ENCODE measurements at regions not wholly inside any gene's neighbourhood (a gene's known extent, or its start where the extent isn't known, plus 50 kb on each side); places are given as distances from the start of the nearest gene placed in this dataset.

DNA sequence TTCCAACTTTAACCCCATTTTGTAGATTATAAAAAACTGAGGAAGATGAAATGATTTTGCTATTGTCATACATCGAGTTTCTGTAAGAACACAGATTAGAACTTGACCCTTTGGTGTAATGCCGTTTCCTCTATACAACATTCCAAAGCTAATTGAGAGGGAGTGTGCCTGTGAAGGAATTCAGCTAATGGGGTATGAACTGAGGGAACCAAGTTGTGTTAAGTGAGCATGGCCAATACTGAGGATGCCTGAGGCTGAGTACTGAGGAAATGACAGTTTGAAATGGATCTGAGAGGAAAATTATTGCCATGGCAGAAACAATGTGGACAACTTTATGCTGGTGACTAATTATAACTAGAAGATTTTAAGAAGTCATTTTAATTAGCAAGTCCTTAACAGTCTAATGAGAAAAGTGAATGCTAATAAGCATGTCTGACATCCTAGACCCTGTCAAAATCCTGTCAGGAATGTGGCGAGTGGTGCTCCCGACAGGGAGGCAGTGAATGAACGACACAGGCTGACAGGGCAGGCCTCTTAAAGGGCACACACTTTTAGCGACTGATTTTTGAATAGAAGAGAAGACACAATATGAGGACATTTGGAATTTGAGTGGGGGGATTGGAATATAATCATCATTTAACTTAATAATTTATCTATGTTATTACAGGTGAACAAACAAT, 262.5 kb downstream of the HLX start (continued):
- no peak for TF ChIP-seq BORCS8-MEF2B (CRISPR knock-in tag; IDR thresholded peaks at IDR 0.05)
- TF ChIP-seq GATAD2A (CRISPR knock-in tag; IDR thresholded peaks at IDR 0.05), result no peak
- TF ChIP-seq, protein P1, sequence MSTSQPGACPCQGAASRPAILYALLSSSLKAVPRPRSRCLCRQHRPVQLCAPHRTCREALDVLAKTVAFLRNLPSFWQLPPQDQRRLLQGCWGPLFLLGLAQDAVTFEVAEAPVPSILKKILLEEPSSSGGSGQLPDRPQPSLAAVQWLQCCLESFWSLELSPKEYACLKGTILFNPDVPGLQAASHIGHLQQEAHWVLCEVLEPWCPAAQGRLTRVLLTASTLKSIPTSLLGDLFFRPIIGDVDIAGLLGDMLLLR (CRISPR knock-in tag; IDR thresholded peaks at IDR 0.05), result no peak
- TF ChIP-seq ZNF143 (CRISPR knock-in tag; IDR thresholded peaks at IDR 0.05), result no peak
- TF ChIP-seq ZKSCAN8 (CRISPR knock-in tag; IDR thresholded peaks at IDR 0.05; ENCODE audit: borderline replicate concordance), result no peak
- TF ChIP-seq NCOA1 (CRISPR knock-in tag; IDR thresholded peaks at IDR 0.05), result no peak
- no peak for TF ChIP-seq RBM22 (optimal IDR thresholded peaks at IDR 0.05; ENCODE audit: low read length)
- TF ChIP-seq HNRNPUL1 (IDR thresholded peaks at IDR 0.05; ENCODE audit: low read depth, low read length), result no peak
- TF ChIP-seq, protein P2, sequence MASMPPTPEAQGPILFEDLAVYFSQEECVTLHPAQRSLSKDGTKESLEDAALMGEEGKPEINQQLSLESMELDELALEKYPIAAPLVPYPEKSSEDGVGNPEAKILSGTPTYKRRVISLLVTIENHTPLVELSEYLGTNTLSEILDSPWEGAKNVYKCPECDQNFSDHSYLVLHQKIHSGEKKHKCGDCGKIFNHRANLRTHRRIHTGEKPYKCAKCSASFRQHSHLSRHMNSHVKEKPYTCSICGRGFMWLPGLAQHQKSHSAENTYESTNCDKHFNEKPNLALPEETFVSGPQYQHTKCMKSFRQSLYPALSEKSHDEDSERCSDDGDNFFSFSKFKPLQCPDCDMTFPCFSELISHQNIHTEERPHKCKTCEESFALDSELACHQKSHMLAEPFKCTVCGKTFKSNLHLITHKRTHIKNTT (CRISPR knock-in tag; IDR thresholded peaks at IDR 0.05), result no peak
- TF ChIP-seq, protein P3, sequence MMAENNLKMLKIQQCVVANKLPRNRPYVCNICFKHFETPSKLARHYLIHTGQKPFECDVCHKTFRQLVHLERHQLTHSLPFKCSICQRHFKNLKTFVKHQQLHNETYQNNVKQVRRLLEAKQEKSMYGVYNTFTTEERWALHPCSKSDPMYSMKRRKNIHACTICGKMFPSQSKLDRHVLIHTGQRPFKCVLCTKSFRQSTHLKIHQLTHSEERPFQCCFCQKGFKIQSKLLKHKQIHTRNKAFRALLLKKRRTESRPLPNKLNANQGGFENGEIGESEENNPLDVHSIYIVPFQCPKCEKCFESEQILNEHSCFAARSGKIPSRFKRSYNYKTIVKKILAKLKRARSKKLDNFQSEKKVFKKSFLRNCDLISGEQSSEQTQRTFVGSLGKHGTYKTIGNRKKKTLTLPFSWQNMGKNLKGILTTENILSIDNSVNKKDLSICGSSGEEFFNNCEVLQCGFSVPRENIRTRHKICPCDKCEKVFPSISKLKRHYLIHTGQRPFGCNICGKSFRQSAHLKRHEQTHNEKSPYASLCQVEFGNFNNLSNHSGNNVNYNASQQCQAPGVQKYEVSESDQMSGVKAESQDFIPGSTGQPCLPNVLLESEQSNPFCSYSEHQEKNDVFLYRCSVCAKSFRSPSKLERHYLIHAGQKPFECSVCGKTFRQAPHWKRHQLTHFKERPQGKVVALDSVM (CRISPR knock-in tag; IDR thresholded peaks at IDR 0.05), result no peak

DNA sequence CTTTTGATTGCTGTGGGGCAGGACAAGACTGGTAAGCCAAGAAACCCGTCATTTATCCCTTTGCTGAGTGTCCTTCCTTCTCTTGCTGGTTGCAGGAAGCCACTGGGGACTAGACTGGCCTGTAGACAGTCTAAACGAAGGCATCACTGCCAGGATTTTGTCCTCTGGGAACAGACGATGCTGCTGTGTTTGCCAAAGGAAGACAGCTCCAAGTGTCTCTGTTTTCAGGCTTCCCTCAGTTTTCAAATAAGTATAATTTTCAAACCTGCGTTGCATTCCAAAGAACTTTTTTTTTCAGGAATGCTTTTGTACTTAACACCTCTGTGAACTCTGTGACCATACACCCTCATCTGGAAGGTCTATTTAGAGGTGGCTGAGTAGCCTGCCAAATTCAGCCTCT, 269.4 kb downstream of the HLX start:
- H3K9me3 ChIP-seq (ENCODE audit: low read length), result no peaks in the 10 kb centered on the region
- FAIRE-seq, result no peak
- in situ Hi-C loops (cut with HindIII; ENCODE audit: extremely low pct_ligation_motif_present, low pct_unique_long_range_greater_than_20kb), result no loop called here
- H4K20me1 ChIP-seq (ENCODE audit: insufficient read depth, low read length), result no peaks in the 10 kb centered on the region
- H3K4me1 ChIP-seq (ENCODE audit: insufficient read depth, low read length), result no peaks in the 10 kb centered on the region
- intact Hi-C loops (cut with micrococcal nuclease; ENCODE audit: unreplicated experiment), result no loop called here
- H3K9ac ChIP-seq (ENCODE audit: insufficient read depth, low read depth, low read length), result no peak overlapping the region
- H3K79me2 ChIP-seq (ENCODE audit: insufficient read depth, low read length), result no peaks in the 10 kb centered on the region
- no peak for ATAC-seq
- no peak overlapping the region for H3K4me2 ChIP-seq (ENCODE audit: low read depth, low read length)
- H3K27ac ChIP-seq (ENCODE audit: extremely low read length, insufficient read depth, low read length), result no peak overlapping the region
- H3K27me3 ChIP-seq (ENCODE audit: control insufficient read depth in 1 of 2, insufficient read depth in 2 of 2, low read length in 2 of 2), result no peaks in the 10 kb centered on the region
- ChIA-PET POLR2A (no interaction called here), CTCF (ENCODE audit: low intra/inter-chr PET ratio, low total read pairs) (no interaction called here)
- no peaks in the 10 kb centered on the region for H3K36me3 ChIP-seq (replicated peaks in 1 of 2; ENCODE audit: control insufficient read depth in 1 of 2, insufficient read depth in 2 of 2, low read length in 2 of 2)
- DNase-seq (ENCODE audit: low spot score), result no peak
- H2AFZ ChIP-seq (ENCODE audit: low read length), result no peak overlapping the region
- BruUV-seq (replicated peaks), result no TSS peak
- H3K4me3 ChIP-seq (replicated peaks in 1 of 3; ENCODE audit: insufficient read depth in 1 of 3, low read depth in 2 of 3, low read length in 3 of 3), result no peak overlapping the region
- WGBS (ENCODE audit: low lambda C conversion rate), result 0% methylated on average over 4 of the region's 4 CpGs
- no peak for TF ChIP-seq ZNF781 (CRISPR knock-in tag; IDR thresholded peaks at IDR 0.05; ENCODE audit: borderline replicate concordance, not compliant biosample characterization)
- TF ChIP-seq, protein P4, sequence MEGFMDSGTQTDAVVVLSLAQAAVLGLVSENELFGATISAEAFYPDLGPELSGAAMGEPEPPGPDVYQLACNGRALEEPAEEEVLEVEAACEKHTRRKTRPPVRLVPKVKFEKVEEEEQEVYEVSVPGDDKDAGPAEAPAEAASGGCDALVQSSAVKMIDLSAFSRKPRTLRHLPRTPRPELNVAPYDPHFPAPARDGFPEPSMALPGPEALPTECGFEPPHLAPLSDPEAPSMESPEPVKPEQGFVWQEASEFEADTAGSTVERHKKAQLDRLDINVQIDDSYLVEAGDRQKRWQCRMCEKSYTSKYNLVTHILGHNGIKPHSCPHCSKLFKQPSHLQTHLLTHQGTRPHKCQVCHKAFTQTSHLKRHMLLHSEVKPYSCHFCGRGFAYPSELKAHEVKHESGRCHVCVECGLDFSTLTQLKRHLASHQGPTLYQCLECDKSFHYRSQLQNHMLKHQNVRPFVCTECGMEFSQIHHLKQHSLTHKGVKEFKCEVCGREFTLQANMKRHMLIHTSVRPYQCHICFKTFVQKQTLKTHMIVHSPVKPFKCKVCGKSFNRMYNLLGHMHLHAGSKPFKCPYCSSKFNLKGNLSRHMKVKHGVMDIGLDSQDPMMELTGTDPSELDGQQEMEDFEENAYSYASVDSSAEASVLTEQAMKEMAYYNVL (CRISPR knock-in tag; IDR thresholded peaks at IDR 0.05; ENCODE audit: borderline replicate concordance), result no peak
- no peak for TF ChIP-seq EHMT2 (IDR thresholded peaks at IDR 0.05; ENCODE audit: borderline replicate concordance, low read depth, low read length)
- TF ChIP-seq GATAD2A (CRISPR knock-in tag; IDR thresholded peaks at IDR 0.05), result no peak
- TF ChIP-seq SPEN (CRISPR knock-in tag; IDR thresholded peaks at IDR 0.05; ENCODE audit: low read depth), result no peak
- TF ChIP-seq, protein P5, sequence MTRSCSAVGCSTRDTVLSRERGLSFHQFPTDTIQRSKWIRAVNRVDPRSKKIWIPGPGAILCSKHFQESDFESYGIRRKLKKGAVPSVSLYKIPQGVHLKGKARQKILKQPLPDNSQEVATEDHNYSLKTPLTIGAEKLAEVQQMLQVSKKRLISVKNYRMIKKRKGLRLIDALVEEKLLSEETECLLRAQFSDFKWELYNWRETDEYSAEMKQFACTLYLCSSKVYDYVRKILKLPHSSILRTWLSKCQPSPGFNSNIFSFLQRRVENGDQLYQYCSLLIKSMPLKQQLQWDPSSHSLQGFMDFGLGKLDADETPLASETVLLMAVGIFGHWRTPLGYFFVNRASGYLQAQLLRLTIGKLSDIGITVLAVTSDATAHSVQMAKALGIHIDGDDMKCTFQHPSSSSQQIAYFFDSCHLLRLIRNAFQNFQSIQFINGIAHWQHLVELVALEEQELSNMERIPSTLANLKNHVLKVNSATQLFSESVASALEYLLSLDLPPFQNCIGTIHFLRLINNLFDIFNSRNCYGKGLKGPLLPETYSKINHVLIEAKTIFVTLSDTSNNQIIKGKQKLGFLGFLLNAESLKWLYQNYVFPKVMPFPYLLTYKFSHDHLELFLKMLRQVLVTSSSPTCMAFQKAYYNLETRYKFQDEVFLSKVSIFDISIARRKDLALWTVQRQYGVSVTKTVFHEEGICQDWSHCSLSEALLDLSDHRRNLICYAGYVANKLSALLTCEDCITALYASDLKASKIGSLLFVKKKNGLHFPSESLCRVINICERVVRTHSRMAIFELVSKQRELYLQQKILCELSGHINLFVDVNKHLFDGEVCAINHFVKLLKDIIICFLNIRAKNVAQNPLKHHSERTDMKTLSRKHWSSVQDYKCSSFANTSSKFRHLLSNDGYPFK (CRISPR knock-in tag; IDR thresholded peaks at IDR 0.05; ENCODE audit: borderline replicate concordance), result no peak

Data from HepG2 (cell line).